HG02973 (cell line): ENCODE measurements at regions not wholly inside any gene's neighbourhood (a gene's known extent, or its start where the extent isn't known, plus 50 kb on each side); places are given as distances from the start of the nearest gene placed in this dataset.
A peak's percentile ranks its signal among the peaks of the same experiment; 100 is the strongest.
"Not testable (repeated sequence)": the region's sequence is repeated elsewhere in the genome, so short reads cannot be mapped to it uniquely, and the experiment has no call there.

Source experiments
- ATAC-seq: cut with Tn5 transposase; IDR thresholded peaks from one replicate; pipeline ENCODE4 v1.9.1; 2021; ENCODE audit warnings: moderate library complexity; ENCODE audit not compliant: unreplicated experiment

DNA sequence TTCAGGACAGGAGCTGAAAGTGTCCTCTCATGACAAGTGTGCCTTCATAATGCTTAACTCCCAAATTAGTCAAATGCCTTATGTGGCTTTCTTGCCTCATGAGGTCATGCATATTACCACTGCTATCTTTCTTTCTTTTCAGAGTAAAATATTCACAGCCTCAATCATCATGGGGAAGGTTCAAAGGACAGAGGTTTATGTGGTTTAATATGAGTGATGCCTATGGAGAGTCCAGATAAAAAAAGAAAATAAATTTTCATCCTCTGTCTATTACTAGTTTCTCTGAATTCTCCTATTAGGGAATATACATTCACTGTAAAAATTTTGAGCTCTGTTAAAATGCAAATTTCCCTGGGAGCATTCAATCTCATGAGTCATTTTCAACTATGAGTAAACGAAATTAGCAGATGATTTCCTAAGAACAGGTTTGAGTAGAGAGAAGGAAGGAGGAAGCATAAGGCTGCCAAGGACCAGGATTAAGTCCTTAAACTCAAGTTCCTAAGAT is 396.9 kb upstream of the ADGRB3 start:
- ATAC-seq, result peak; percentile 55

DNA sequence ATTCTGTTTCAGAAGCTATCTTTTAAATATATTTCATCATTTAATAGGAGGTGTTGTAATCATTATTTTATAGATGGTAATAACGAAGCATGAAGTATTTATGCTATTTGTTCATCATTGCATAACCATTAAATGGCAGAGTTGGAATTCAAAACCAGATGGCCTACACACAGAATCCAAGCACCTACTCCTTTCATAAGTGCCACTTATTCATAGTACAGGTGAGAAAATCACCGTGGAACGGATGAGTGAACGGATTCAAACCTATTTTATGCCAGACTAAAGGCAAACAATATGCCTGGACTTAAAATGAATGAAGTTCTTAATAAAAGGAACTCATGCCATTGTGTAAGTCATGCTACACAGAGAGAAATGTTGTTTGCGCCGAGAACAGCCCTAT is 397.9 kb upstream of the ADGRB3 start:
- ATAC-seq, result no peak

DNA sequence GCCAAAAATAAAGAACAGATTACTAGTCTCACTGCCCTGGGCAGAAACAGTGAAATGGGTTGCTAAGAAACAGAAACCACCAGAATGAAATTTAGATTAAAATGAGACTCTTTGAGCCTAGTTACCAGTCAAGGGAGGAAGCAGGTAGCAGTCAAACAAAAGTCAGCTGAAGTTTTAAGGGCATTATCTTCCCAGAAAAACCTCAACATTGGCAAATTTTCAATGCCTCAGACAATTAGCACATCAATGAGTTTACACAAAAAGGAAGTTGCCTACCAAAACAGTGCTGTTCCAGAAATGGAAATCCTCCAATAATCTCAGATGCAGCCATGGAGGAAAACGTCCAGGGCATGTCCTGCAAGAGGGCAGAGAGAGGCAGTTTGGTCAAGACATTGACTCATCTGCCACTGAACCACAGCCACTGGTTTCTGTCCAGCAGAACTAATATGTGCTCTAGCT is 399.7 kb upstream of the ADGRB3 start:
- no peak for ATAC-seq

DNA sequence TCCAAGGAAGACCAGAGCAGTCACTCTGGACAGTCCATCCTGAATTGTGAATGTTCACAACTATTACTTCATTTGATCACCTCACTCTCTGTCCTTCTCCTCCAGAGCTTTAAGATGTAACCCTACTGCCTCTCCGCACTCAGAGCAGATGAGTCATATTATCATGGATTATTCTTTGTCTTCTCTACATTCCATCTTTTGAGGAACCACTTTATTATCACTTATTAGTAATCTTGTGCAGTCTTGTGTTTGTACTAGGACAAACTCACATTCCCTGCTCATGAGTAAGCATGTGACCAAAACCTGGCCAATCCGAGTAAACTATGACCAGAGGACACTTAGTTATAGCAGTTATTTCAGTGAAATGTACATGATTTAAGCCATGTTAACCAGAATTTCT is 401.5 kb upstream of the ADGRB3 start:
- no peak for ATAC-seq

- no peak for ATAC-seq
These were observed 405.5 kb upstream of the ADGRB3 start for GRCh38 chr6:68229566-68229965.

DNA sequence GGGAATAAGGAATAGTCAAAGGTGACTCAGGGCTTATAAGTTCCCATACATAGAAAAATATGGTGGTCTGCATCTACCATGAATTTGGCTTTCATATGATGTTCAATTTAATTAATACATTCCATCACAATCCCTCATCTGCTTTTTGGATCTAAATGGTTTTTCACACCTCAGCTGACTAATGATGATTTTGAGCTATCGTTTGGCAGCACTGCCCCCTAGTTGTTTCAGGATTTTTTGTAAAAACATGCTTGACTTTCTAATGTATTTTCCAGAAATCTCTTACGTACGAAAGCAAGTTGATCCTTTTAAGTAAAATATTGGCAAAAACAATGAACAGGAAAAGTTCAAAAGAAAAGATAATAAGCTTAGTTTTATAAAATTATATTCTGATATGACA is 408.6 kb upstream of the ADGRB3 start:
- ATAC-seq, result no peak

DNA sequence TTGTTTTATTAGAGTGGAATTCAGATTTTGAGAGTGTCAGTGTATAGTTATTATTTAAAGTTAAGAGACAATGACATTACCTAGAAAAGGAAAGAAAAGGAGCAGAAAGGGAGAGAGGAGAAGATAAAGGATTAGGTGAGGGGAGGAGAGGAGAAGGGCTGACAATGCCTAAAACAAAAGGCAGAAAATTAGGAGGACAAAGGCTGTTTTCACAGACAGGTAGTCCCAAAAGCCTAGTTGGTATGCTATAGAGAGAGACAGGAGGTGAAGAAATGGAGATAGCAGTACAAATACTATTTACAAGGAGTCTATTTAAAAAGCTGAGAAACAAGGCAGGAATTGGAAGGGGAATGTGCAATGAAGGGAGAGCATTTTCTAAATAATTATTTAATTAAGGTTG is 409.4 kb upstream of the ADGRB3 start:
- ATAC-seq, result no peak

GRCh38 chr6:68211242-68211795 is 423.8 kb upstream of the ADGRB3 start:
- no peak for ATAC-seq

GRCh38 chr6:68207612-68208011 is 427.5 kb upstream of the ADGRB3 start:
- ATAC-seq, result not testable (repeated sequence)

DNA sequence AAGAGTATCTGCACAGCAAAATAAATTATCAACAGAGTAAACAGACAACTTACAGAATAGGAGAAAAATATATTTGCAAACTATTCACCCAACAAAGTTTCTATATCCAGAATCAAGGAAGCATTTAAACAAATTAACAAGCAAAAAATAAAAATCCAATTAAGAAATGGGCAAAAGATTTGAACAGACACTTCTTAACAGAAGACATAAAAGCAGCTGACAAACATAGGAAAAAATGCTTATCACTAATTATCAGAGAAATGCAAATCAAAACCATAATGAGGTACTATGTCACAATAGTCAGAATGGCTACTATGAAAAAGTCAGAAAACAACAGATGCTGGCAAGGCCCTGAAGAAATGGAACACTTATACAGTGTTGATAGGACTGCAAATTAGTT is 434.2 kb upstream of the ADGRB3 start:
- ATAC-seq, result no peak

DNA sequence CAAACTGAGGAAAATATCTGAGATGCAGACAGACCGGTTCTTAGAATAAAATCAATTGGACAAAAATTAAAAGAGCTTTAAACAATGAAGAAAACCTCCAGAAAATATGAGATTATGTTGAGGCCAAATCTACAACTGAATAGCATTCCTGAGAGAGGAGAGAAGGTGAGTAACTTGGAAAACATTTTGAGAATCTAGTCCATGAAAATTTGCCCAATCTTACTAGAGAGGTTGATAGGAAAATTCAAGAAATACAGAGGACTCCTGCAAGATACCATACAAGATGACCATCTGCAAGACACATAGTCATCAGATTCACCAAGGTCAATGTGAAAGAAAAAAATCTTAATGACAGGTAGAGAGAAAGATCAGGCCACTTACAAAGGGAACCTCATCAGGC is 437.7 kb upstream of the ADGRB3 start:
- no peak for ATAC-seq

GRCh38 chr6:68196645-68197044 is 438.4 kb upstream of the ADGRB3 start:
- ATAC-seq, result peak; percentile 56

DNA sequence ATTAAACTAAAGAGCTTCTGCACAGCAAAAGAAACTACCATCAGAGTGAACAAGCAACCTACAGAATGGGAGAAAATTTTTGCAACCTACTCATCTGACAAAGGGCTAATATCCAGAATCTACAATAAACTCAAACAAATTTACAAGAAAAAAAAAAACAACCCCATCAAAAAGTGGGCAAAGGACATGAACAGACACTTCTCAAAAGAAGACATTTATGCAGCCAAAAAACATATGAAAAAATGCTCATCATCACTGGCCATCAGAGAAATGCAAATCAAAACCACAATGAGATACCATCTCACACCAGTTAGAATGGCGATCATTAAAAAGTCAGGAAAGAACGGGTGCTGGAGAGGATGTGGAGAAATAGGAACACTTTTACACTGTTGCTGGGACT is 439.3 kb upstream of the ADGRB3 start:
- not testable (repeated sequence) for ATAC-seq

DNA sequence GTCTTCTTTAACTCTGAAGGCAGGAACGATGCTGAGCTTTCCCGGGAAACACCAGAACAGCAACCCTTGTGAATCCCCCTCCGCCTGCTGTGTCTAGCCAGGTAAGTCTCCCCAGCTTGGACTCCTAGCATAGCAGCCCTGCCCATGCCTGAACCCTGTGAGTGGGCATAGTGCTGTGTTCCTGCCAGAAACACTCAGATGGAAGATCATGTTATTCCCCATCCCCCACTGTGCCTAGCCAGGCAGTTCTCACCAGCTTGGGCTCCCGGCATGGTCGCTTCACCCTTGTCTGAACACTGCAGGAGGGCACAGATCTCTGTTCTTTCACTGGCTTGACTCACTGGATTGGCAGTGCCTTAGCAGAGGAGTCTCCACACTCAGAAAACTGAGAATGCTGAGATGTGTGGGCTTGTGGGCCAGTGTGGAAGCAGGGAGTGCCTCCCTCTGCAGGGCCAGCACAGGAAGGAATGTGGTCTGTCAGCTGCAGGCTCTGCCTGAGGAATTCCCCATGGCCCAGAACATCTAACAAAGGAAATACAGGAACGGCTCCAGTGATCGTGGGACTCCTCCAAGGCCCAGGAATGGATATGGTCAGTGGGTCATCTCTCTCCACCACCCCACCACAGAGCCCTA is 440.1 kb upstream of the ADGRB3 start:
- no peak for ATAC-seq

DNA sequence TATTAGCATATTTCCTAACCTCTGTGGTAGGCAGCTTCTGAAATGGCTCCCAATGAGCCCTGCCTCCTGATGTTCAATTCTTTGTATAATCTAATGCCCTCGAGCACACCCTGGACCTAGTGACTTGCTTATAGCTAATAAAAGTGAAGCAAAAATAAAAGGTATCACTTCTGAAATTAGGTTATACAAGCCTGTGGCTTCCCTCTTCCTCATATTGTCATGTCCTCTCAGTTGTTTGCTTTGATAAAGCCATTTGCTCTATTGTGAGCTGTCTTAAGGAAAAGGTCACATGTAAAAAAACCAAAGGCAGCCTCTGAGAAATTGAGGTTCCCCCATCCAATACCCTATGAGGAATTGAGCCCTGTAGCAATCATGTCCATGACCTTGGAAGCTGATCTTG is 442.1 kb upstream of the ADGRB3 start:
- ATAC-seq, result no peak

- ATAC-seq, result no peak
These were observed 445.8 kb upstream of the ADGRB3 start for GRCh38 chr6:68189217-68189815.

GRCh38 chr6:68186870-68187269 is 448.2 kb upstream of the ADGRB3 start:
- ATAC-seq, result no peak

GRCh38 chr6:68182386-68182785 is 452.7 kb upstream of the ADGRB3 start:
- ATAC-seq, result no peak

DNA sequence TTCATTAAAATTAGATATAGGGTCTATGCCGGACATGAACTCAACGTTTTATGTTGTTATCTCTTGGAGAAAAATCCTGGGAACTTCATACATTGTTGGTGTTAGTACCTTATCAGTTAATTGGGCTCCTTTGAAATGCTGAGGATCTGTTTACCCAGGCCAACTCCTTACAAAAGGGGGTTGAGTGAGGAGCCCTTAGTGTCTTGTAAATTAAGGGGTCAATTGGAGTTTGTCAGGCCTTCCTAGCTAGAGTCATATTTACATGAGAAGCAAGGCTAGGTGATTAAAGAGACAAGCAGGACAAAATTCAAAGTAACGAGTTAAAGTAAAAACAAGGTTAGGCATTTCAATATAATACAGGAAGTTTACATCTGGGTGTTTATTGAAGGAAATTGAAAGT is 454.1 kb upstream of the ADGRB3 start:
- ATAC-seq, result not testable (repeated sequence)

DNA sequence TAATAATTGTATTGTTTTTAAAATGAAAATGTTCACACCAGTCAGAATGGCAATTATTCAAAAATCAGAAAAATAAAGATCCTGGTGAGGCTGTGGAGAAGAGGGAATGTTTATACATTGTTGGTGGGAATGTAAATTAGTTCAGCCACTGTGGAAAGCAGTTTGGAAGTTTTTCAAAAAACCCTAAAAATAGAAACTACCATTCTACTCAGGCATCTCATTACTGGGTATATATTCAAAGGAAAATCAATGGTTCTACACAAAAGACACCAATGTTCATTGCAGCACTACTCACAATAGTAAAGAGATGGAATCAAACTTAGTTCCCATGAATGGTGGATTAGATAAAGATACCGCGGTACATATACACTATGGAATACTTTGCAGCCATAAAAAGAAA is 461.5 kb upstream of the ADGRB3 start:
- ATAC-seq, result no peak

GRCh38 chr6:68169922-68170321 is 465.2 kb upstream of the ADGRB3 start:
- ATAC-seq, result no peak

DNA sequence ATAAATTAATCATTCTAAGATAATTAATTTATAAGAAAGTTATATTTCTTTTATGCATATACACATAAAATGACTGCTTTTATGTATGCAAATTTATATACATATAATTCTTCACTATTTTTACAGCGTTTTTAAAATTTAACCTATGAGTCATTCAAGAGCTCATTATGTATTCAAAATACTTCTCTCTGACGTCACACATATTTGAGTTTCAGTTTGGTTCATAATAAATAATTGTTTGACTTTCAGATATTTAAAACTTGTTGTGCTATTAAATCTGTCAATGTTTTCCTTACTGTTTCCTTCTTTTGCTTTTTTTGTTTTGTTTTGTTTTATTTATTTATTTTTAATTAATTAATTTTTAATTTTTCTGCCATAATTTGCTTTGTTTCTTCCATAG is 467.5 kb upstream of the ADGRB3 start:
- ATAC-seq, result no peak
